GM18502 (cell line): ENCODE measurements at regions not wholly inside any gene's neighbourhood (a gene's known extent, or its start where the extent isn't known, plus 50 kb on each side); places are given as distances from the start of the nearest gene placed in this dataset.
A peak's percentile ranks its signal among the peaks of the same experiment; 100 is the strongest.

Experiments
- ATAC-seq: cut with Tn5 transposase; IDR thresholded peaks from one replicate; pipeline ENCODE4 v1.9.1; 2021; ENCODE audit warnings: mild to moderate bottlenecking; ENCODE audit not compliant: unreplicated experiment, poor library complexity

- ATAC-seq = no peak
Measured at GRCh38 chr2:188713961-188714360, 260.2 kb upstream of the COL3A1 start.

GRCh38 chr2:188720811-188721605, 253.2 kb upstream of the COL3A1 start:
- no peak for ATAC-seq

GRCh38 chr2:188721784-188722183, 252.4 kb upstream of the COL3A1 start:
- ATAC-seq = no peak

GRCh38 chr2:188725746-188726360, 248.3 kb upstream of the COL3A1 start:
- no peak for ATAC-seq

GRCh38 chr2:188726626-188727247, 247.4 kb upstream of the COL3A1 start:
- no peak for ATAC-seq

- no peak for ATAC-seq
Measured at GRCh38 chr2:188727846-188728245, 246.3 kb upstream of the COL3A1 start.

- no peak for ATAC-seq
Measured at GRCh38 chr2:188734691-188735090, 239.5 kb upstream of the COL3A1 start.

GRCh38 chr2:188746727-188747126, 227.4 kb upstream of the COL3A1 start:
- ATAC-seq = no peak

- ATAC-seq = no peak
Measured at GRCh38 chr2:188751816-188752215, 222.4 kb upstream of the COL3A1 start.

GRCh38 chr2:188752311-188752710, 221.9 kb upstream of the COL3A1 start:
- no peak for ATAC-seq

GRCh38 chr2:188762151-188762550, 212.0 kb upstream of the COL3A1 start:
- no peak for ATAC-seq

GRCh38 chr2:188765522-188766470, 208.4 kb upstream of the COL3A1 start:
- ATAC-seq = peak; percentile 66

- ATAC-seq = no peak
Measured at GRCh38 chr2:188766471-188766856, 207.7 kb upstream of the COL3A1 start.

- ATAC-seq = no peak
Measured at GRCh38 chr2:188767176-188767575, 207.0 kb upstream of the COL3A1 start.

GRCh38 chr2:188770296-188770695, 203.9 kb upstream of the COL3A1 start:
- ATAC-seq = no peak

GRCh38 chr2:188773075-188773474, 201.1 kb upstream of the COL3A1 start:
- ATAC-seq = no peak

- ATAC-seq = no peak
Measured at GRCh38 chr2:188776634-188777033, 197.5 kb upstream of the COL3A1 start.

- no peak for ATAC-seq
Measured at GRCh38 chr2:188784269-188784762, 189.9 kb upstream of the COL3A1 start.

GRCh38 chr2:188785061-188785460, 189.1 kb upstream of the COL3A1 start:
- ATAC-seq = no peak

- no peak for ATAC-seq
Measured at GRCh38 chr2:188785490-188785889, 188.7 kb upstream of the COL3A1 start.
